Dedifferentiated amniotic fluid mesenchymal stem cell (primary cell): ENCODE measurements at regions not wholly inside any gene's neighbourhood (a gene's known extent, or its start where the extent isn't known, plus 50 kb on each side); places are given as distances from the start of the nearest gene placed in this dataset.
"Not testable (repeated sequence)": the region's sequence is repeated elsewhere in the genome, so short reads cannot be mapped to it uniquely, and the experiment has no call there.

Experiments used
- DNase-seq: peaks from one replicate; pipeline ENCODE4 v3.0.0-alpha.2; 2016; ENCODE audit errors: extremely low spot score

GRCh38 chr3:117836296-117836695 lies 1126.7 kb downstream of the TUSC7 start:
- peak; percentile 20 for DNase-seq

- DNase-seq: no peak
These were observed 1127.8 kb downstream of the TUSC7 start for GRCh38 chr3:117837391-117837790.

GRCh38 chr3:117842086-117842485 lies 1132.5 kb downstream of the TUSC7 start:
- DNase-seq: no peak

- DNase-seq: no peak
These were observed 1133.8 kb downstream of the TUSC7 start for GRCh38 chr3:117843356-117843755.

- DNase-seq: peak; percentile 55
These were observed 1135.1 kb downstream of the TUSC7 start for GRCh38 chr3:117844676-117845075.

GRCh38 chr3:117846238-117846637 lies 1136.7 kb downstream of the TUSC7 start:
- DNase-seq: no peak

- no peak for DNase-seq
These were observed 1139.0 kb downstream of the TUSC7 start for GRCh38 chr3:117848606-117849005.

GRCh38 chr3:117853923-117854668 lies 1144.5 kb downstream of the TUSC7 start:
- peak; percentile 55 for DNase-seq

GRCh38 chr3:117856354-117856753 lies 1146.8 kb downstream of the TUSC7 start:
- DNase-seq: no peak

- no peak for DNase-seq
These were observed 1153.6 kb downstream of the TUSC7 start for GRCh38 chr3:117863146-117863545.

GRCh38 chr3:117865338-117865737 lies 1155.8 kb downstream of the TUSC7 start:
- DNase-seq: no peak

- DNase-seq: no peak
These were observed 1159.2 kb downstream of the TUSC7 start for GRCh38 chr3:117868766-117869165.

- DNase-seq: no peak
These were observed 1162.4 kb downstream of the TUSC7 start for GRCh38 chr3:117871934-117872333.

- DNase-seq: not testable (repeated sequence)
These were observed 1161.9 kb downstream of the IGSF11 start for GRCh38 chr3:117872594-117873248.

- DNase-seq: no peak
These were observed 1161.4 kb downstream of the IGSF11 start for GRCh38 chr3:117873249-117873600.

GRCh38 chr3:117874028-117874690 lies 1160.5 kb downstream of the IGSF11 start:
- no peak for DNase-seq

GRCh38 chr3:117874904-117875874 lies 1159.5 kb downstream of the IGSF11 start:
- DNase-seq: no peak

GRCh38 chr3:117875887-117876286 lies 1158.8 kb downstream of the IGSF11 start:
- no peak for DNase-seq

GRCh38 chr3:117880638-117881037 lies 1154.0 kb downstream of the IGSF11 start:
- no peak for DNase-seq

GRCh38 chr3:117881210-117881609 lies 1153.4 kb downstream of the IGSF11 start:
- DNase-seq: no peak

GRCh38 chr3:117885011-117885441 lies 1149.6 kb downstream of the IGSF11 start:
- no peak for DNase-seq

GRCh38 chr3:117886147-117886546 lies 1148.5 kb downstream of the IGSF11 start:
- DNase-seq: no peak
